Left cardiac atrium (tissue), 4 donors: ENCODE measurements at regions not wholly inside any gene's neighbourhood (a gene's known extent, or its start where the extent isn't known, plus 50 kb on each side); places are given as distances from the start of the nearest gene placed in this dataset.

Source experiments
- ATAC-seq, 2 donors: fragments of 200-7000 bp; cut with Tn5 transposase; one replicate each; pipeline ENCODE4 v1.9.1; 2020; ENCODE audit warnings: mild to moderate bottlenecking in 2 of 2, moderate library complexity in 2 of 2
- DNase-seq: peaks from one replicate; pipeline ENCODE4 v3.0.0-alpha.2; 2020
- intact Hi-C, 2 donors: fragments of 100-400 bp; cut with DNase I; formaldehyde crosslinking; loops; one replicate each; pipeline versions ENCODE4 v1.14.1 to v1.15.1; 2022 to 2023
- donor health status: DM: no; HTN: yes; CAD: no.
- donor health status: DM: no; HTN: yes; CAD: no; lungs with severe emphysema.
- donor health status: DM: yes; HTN: yes; CAD: no.
- donor health status: Dilated cardiomyopathy.

DNA sequence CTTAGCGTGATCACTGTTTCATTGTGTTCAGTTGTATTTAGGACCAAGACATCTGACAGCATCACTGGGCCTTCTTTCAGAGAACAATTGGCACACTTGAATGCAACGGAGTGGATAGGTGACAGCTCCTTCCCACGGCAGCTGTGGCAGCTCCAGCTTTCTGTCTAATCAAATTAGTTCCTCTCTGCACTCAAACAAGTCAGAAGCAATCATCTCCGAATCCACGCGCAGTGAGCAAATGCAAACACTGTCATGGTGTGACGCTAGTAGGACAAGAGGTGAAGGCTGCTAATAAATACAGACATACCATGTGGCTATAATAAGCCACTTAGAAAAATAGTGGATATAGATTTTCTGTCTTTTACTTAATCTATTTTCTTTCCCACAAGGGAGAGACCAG, 542.4 kb downstream of the ACTR3B start:
- ATAC-seq (no peak), DNase-seq (no peak)
- intact Hi-C loops: no loop called here

DNA sequence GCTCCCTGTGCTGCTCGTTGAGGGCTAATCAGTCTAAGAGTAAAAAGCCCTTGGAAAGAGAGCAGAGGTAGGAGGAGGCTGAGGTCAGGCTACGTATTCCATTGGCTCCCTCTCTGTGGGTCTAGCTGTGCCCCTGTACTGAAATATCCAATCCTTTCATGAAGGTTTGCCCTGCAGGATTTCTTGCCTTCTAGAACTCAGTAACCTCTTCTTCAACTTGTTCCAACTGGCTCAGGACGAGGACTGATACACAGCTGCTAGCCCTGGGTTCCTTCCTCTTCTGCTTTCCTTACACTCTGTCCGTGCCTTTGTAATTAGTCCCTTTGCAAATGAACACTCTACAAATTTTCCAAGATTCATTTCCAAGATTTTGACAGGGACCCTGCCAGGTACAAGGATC, 560.5 kb downstream of the ACTR3B start:
- no peak for DNase-seq
- intact Hi-C loops: no loop called here
- no peak for ATAC-seq

DNA sequence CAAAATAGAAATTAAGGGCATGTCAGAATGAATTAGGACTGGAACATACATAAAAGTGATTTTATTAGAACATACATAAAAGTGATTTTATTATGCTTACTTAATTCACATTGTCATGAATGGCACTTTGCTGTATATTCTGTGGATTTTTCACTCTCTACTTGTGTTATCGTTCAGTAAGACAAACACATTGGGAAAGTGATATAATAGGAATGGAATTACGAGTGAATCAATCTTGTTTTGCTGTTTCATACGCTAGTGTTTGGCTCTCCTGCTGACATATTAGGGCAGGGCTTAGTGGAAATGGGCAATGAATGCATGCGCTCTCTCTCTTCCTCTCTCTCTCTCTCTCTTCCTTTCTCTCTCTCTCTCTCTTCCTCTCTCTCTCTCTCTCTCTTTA, 561.1 kb downstream of the ACTR3B start:
- ATAC-seq (peak in 1 of 2 donors; percentile 33), DNase-seq (no peak)
- intact Hi-C loops: no loop called here

DNA sequence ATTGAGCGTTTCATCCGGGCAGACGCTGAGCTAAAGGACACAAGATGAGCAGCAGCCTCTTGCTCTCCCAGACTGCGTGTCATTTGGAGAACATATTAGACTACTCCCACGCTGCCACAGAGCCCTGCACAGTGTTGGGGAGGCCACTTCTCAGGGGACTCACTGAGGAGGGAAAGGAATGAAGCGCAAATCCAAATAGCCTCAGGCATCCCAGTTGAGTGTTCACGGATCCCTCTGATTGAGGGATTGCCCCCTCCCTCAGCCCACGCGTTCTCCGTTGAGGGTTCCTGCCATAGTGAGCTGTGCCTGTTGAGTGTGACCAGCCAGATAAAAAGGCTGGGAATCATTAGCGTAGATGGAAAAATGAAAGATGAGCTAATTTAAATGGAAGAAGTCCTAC, 563.4 kb downstream of the ACTR3B start:
- ATAC-seq: no peak
- intact Hi-C loops: no loop called here
- no peak for DNase-seq

DNA sequence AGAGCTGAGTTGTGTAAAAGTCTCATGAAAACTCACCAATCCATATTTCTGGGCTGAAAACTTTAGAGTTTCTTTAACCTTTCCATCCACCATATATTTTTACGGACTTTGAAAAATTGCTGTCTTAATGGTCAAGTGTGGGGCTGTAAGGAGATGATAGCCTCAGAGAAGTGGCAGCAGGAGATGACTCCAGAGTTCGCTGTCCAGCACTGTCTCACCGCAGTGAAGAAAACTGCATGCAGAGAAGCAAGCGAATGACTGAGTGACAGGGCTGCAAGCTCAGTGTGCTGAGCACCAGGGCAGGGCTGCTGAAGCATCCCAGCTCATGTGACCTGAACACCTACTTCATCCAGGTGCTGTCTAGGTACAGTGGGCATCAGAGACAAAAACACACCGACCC, 564.5 kb downstream of the ACTR3B start:
- ATAC-seq (no peak), DNase-seq (no peak)
- intact Hi-C loops: no loop called here

DNA sequence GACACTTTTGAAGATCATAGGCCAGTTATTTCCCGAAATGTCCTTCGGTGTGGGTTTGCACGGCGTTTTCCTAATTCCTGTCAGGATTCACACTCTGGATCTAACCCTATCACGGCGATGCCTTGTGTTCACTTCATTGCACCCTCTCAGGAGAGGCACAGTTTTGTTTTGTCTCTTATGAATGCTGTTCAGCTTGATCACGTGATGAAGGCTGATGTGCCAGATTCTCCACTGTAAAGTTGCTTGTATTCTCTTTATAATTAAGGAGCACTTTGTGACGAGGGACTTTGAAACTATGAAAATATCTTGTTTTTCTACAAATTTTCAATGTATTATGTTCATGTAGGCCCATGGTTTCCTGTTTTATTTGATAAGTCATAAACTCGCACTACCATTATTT, 568.1 kb downstream of the ACTR3B start:
- DNase-seq (no peak), ATAC-seq (no peak)
- intact Hi-C loops: no loop called here

DNA sequence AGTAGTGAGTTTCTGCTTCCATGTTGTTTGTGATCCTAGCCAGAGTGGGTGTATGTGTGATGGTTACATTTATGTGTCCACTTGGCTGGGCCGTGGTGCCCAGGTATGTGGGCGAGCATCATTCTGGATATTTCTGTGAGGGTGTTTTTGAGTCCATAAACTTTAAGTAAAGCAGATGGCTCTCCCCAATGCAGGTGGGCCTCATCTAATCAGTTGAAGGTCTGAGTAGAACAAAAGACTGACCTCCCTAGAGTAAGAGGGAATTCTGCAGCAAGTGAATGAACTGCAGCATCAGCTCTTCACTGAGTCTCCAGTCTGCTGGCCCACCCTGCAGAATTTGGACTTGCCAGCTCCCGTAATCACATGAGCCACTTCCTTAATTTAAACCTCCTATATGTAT, 571.9 kb downstream of the ACTR3B start:
- ATAC-seq: no peak
- no peak for DNase-seq
- intact Hi-C loops: no loop called here

DNA sequence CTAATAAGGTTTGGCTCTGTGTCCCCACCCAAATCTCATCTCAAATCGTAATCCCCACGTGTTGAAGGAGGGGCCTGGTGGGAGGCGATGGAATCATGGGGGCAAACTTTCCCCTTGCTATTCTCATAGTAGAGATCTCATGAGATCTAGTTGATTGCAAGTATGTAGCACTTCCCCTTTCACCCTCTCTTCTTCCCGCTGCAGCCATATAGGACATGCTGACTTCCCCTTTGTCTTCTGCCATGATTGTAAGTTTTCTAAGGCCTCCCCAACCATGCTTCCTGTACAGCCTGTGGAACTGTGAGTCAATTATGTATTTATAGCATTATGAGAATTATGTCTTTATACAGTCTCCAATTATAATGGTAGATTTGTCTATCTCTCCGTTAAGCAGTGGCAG, 594.5 kb downstream of the ACTR3B start:
- intact Hi-C loops: no loop called here
- no peak for ATAC-seq
- no peak for DNase-seq

DNA sequence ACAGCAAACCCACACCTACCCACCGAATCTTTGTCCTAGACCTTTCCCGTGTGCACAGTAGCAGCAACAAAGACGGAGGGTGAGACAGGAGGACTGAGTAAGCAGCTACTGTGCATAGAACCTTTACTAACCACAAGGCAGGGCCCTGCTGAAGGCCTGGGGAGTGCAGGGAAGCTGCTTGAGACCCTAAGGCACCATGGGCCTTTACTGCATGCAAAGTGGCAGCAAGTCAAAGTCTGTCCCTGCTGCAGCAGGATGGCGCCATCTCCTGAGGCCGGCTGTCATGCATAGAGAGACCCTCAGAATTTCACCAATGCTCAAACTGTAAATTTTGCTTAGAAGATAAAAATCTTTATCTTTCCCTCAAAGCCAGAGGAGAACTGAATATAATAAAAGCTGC, 610.5 kb downstream of the ACTR3B start:
- no peak for ATAC-seq
- intact Hi-C loops: no loop called here
- DNase-seq: no peak

DNA sequence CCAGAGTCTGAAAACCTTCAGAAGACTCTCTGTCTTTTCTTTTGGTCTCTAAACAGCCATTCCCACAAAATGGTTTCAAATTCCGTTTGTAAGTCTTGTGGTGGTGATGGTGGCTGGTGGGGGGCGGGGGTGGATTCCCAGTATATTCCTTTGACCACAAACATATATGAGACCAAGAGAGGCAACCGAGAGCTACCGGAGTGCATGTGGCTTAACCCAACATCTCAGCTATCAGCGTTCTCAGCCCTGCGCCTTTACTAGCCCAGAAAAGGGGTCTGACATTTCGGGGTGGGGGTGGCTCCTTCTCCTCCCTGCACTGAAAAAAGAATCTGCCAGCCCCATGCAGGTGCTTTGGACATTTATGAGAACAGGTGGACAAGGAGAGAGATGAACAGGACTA, 621.1 kb downstream of the ACTR3B start:
- DNase-seq (no peak), ATAC-seq (no peak)
- intact Hi-C loops: loop anchor here in 1 of 2 donors (10.0 kb wide), 2 partner anchors 304 to 454 kb away; no protein-coding TSS in a partner anchor

DNA sequence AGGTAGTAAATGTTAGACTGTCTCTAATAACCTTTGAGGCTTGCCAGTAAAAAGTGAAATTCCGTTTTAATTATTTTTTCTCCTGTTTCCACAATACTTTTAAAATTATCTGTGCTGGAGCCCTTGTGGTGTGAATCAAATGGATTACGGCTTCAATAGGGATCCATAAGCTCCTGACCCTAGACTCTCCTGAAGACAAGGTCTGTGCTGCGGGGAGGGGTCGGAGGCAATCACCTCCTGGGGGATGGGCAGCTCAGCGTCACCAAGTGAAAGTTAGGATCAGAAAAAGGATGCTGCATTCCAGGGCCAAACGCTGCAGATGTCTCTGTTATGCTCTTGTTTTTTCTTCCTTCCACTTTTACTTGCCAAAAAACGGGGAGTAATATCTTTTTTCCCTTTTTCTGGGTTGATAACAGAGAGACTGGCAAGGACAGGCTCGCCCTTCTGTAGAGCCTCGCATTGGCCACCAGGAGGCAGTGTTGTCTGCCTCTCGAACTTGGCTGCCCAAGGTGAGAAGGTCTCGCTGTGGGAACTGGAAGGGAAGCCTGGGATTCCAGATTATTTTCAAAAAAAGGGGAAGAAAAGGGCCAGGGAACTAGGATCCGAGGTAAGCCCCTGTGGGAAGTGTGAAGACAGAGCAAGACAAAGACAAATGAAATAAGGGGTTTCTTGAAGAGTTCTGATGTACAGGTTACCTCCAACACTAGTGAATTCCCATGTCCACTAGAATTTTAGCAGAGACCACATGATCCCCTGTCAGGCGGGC, 621.9 kb downstream of the ACTR3B start:
- DNase-seq: peak; percentile 28
- intact Hi-C loops: loop anchor here in 1 of 2 donors (10.0 kb wide), 2 partner anchors 303 to 453 kb away; no protein-coding TSS in a partner anchor
- ATAC-seq: peak; percentile 59 to 89

DNA sequence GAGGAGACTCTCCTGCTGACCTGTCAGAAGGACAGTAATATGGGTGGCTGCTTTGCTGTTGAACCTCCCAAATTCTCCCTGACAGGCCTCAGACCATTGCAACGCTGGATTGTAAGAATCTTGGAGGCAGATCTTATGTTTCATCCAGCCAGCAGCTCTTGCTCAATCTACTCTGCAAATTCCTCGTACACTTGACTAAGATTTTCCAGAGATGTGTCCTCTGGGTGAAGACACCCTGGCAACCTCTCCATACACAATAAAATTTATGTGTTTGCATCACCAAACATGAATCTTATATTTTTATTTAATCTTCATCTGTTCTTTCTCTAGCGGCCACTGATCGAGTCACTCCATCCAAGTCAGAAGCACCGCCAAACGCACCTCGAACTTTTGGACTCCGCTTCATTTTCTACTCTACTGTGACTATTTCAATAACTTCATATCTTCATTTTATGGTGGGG, 623.1 kb downstream of the ACTR3B start:
- peak; percentile 72 to 90 for ATAC-seq
- intact Hi-C loops: loop anchor here in 1 of 2 donors (10.0 kb wide), 2 partner anchors 302 to 452 kb away; no protein-coding TSS in a partner anchor
- no peak for DNase-seq

DNA sequence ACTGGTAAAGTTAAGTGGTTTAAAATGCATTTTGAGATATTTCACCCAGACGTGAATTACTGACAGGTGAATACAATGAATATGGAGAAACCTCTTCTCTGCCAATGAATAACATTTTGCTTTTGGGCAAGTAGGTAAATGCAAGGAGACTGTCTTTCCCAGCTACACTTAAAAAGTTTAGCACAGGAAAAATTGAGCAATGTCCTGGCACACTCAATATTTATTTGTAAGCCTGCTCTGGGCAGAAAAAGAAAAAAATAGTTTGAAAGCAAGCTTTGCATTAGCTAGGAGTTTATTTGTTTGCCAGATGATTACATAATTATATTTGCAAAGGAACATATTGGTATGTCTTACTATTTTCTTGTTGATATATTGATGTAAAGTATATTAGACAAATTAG, 624.2 kb downstream of the ACTR3B start:
- no peak for DNase-seq
- ATAC-seq: no peak
- intact Hi-C loops: loop anchor here in 1 of 2 donors (10.0 kb wide), 2 partner anchors 301 to 451 kb away; no protein-coding TSS in a partner anchor

DNA sequence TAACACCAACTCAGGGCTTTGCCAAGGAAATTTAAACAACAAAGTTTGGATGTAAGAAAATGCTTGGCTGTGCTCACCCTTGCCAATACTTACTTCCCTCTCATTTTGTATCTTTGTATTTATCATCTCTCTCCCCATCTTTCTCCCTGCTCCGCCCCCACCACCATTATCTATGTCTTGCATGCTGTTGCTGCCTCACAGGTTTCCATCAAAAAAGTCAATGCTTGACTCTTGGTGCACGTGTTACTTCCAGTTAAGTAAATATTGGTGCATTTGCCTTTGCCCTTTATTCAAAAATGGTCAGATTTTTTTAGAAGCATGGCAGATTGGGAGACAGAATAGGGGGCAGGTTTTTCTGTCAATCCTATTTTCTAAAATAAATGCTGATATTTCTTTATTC, 626.0 kb downstream of the ACTR3B start:
- intact Hi-C loops: loop anchor here in 1 of 2 donors (10.0 kb wide), 2 partner anchors 299 to 449 kb away; no protein-coding TSS in a partner anchor
- ATAC-seq (no peak), DNase-seq (no peak)

DNA sequence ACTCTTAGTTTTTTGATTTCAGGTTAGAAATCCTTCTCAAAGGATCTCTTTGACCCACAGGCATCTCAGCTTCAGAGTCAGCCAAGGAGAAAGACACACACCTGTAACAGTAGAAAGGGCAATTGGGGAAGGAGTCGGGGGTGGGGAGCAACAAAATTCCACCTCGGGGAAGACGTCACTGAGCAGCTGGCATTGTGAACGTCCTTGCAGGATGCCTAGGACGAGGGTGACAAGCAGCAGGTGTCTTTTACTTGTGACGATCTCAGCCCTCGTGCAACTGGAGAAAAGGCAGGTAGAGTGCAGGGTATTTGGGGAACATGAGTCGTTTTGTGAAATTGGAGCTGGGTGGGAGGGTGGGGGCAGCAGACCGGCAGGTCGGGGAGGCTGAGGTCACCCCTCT, 627.0 kb downstream of the ACTR3B start:
- intact Hi-C loops: loop anchor here in 1 of 2 donors (10.0 kb wide), 2 partner anchors 298 to 448 kb away; no protein-coding TSS in a partner anchor
- DNase-seq: no peak
- ATAC-seq: no peak

DNA sequence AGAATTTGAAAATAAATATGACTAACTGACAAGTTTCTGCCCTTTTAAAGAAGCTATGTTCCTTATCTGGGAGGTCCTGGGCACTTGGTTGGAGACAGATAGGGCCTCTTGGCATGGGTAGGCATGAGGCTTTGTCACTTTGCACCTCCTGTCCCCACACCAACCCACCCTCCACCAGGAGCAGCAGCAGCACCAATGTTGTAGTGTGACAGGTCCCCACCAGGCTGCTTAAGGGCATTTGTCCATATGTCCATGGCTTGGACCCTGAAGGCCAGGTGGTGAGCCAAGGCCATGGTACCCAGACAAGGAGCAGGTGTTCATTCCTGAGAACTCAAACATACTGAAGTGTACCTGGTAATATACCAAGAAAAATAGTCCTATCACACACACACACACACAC, 629.1 kb downstream of the ACTR3B start:
- intact Hi-C loops: loop anchor here in 1 of 2 donors (10.0 kb wide), 2 partner anchors 296 to 446 kb away; no protein-coding TSS in a partner anchor
- ATAC-seq (no peak), DNase-seq (no peak)

DNA sequence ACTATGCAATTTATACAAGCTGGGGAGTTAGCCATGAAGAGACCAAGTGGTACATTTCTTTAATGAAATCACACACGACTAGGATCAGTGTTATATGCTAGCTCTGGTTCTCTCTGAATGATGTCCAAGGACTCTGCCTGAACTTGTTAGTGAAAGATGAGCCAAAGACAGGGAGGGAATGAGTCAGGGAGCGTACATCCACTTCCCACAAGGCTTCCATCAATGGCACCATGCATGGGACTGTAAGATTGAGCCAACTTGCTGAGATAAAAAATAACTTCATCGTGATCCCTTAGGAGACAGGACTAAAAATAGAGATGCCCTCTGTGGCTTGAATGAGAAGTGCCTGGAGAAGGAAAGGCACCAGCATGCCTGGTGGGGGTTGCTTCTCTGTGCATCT, 629.7 kb downstream of the ACTR3B start:
- DNase-seq: no peak
- peak; percentile 88 to 95 for ATAC-seq
- intact Hi-C loops: loop anchor here in 1 of 2 donors (10.0 kb wide), 2 partner anchors 296 to 446 kb away; no protein-coding TSS in a partner anchor

DNA sequence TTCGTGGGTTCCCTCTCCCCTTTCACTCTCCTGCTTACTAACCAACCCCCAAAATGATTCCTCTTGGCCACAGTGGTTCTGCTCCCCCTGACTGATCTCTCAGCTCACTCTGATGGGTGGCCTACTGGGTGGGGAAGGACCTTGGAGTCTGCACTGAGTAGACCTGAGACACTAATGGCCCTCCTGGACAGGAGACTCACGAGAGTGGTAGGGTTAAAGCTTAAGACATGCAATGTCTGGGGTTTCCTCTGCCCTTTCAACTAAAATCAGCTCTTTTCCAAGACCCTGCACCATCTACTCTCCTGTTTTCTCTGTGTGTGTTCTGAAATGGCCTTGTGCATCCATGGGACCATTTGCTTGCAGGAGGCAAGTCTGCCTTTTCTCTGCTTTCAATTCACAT, 631.4 kb downstream of the ACTR3B start:
- DNase-seq: no peak
- ATAC-seq: no peak
- intact Hi-C loops: no loop called here

DNA sequence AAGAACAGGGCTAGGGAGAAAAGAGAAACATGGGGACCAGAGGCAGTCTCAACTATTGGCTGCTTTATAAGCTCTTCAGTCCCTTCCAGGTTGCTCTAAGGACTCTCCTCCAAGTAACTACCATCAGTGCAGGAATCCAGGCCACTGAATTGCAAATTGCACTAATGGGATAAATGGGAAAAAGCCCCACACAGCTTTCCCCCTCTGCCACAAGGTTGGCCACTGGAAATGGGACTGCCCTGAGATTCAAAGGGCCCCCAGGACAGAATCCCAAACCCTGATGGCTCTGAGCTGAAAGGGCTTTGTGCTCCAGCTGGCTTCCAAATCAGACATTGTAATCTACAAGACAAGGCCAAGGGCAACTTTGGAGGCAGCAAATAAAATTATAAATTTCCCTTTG, 633.2 kb downstream of the ACTR3B start:
- ATAC-seq: no peak
- DNase-seq: no peak
- intact Hi-C loops: no loop called here

DNA sequence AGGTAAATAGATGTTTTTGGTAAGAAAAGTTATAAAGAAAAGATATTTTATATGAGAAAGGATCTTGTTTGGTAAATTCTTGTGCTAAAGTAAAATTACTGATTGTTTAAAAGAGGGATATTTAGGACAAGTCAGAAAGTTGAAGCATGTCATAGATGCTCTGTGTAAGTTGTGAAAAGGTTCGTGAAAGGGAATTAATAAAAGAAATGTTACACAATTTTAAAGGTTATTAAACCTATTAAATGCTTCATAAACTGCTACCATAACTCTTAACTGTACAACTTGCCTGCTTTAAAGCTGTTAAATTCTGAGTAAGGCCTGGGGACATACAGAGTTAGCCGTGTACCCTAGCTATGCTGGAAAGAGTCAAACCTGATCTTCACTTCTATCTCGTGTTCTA, 634.1 kb downstream of the ACTR3B start:
- ATAC-seq (no peak), DNase-seq (no peak)
- intact Hi-C loops: no loop called here

DNA sequence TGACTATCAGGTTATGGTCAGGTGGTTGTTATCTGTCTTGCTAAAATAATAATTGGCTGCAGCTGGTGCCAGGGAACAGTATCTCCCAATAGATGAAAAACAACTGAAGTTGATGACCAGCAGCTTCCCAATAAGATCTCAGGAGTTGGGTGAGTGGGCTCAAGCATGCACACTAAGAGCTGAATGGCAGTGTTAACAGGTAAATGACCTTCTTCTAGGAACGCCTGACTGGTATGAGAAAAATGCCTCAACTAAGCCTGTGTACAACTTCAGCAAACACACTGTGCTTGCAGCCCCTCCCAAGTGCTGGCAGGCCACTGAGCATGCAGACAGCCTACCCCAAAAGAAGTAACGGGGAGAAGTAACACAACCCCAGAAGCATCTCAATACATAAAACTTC, 636.9 kb downstream of the ACTR3B start:
- ATAC-seq (no peak), DNase-seq (no peak)
- intact Hi-C loops: no loop called here
